Urothelium cell line (cell line): ENCODE measurements at regions not wholly inside any gene's neighbourhood (a gene's known extent, or its start where the extent isn't known, plus 50 kb on each side); places are given as distances from the start of the nearest gene placed in this dataset.
"Not testable (repeated sequence)": the region's sequence is repeated elsewhere in the genome, so short reads cannot be mapped to it uniquely, and the experiment has no call there.

Experiments used
- DNase-seq: peaks from one replicate; pipeline ENCODE4 v3.0.0; 2011; ENCODE audit warnings: low spot score, mixed read lengths
- FAIRE-seq: peaks from 2 replicates; lab custom pipeline; 2011; peaks lifted over from hg19 to GRCh38; lab: Jason Lieb, UNC

- not testable (repeated sequence) for FAIRE-seq, DNase-seq
Observed at GRCh38 chr6:114865506-114865905, 522.7 kb upstream of the HS3ST5 start.

DNA sequence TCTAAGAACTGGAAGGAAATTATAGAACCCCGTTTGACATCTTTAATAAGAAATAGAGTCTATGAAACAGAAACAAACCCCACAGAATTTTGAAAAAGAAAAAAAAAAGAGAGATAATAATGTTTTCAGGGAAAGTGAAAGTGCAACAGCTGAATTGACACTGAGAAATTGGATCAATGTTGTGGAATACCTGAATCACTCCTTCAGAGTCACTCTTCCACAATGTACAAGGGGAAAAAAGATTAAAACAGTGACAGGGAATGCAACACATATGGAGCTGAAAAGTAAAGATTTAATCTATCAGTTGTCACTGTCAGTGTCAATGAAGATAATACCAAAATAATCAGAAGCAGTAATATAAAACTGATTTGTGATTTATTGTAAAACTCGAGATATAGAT, 520.8 kb upstream of the HS3ST5 start:
- FAIRE-seq, result no peak

GRCh38 chr6:114862819-114863218, 520.0 kb upstream of the HS3ST5 start:
- DNase-seq, result peak; percentile 3
- no peak for FAIRE-seq

More for the DNA sequence above, 520.8 kb upstream of the HS3ST5 start:
- DNase-seq, result no peak

- DNase-seq (no peak), FAIRE-seq (no peak)
Observed at GRCh38 chr6:114862064-114862463, 519.2 kb upstream of the HS3ST5 start.

DNA sequence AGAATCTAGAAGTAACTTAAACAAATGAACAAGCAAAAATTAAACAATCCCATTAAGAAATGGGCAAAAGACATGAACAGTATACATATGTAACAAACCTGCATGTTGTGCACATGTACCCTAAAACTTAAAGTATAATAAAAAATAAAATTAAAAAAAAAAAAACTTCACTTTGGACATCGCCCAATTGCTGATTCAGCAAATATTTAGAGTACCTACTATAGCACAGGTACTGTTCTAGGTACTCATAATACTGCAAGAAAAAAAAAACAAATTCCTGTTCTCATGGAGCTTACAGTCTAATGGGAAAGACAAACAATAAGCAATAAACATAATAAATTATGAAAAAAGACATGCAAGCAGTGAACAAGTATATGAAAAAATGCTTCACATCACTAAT, 501.5 kb upstream of the HS3ST5 start:
- no peak for FAIRE-seq
- DNase-seq, result no peak

DNA sequence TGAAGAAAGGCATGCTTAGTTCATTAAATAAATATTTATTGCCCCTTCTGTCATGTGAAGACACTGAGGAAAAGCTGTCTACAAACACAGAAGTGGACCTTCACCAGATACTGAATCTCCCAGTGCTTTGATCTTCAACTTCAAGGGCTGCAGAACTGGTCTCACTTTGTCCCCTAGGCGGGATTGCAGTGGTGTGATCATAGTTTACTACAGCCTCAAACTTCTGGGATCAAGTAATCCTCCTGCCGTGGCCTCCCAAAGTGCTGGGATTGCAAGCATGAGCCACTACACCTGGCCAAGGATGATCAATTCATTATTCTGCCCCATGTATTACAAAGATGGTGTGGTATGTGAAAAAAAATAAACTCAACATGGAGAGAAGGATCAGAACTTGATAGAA, 496.2 kb upstream of the HS3ST5 start:
- DNase-seq (no peak), FAIRE-seq (no peak)

DNA sequence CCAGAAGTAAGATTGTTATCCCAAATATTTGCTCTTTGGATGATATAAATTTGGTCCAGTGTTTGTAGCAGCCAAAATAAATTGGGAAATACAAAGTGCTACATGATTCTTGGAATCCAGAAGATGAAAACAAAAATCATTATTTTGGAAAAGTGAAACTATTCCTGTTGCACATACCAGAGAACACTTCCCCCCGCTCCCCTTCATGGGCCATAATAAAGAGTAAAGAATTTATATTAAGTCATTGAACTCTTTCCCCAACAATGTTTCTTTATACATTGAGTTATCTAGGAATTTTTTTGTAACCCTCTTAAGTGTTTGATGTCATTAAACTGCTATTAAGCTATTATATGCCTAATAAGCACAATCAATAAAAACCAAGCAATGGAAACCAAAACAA, 490.4 kb upstream of the HS3ST5 start:
- FAIRE-seq, result no peak

DNA sequence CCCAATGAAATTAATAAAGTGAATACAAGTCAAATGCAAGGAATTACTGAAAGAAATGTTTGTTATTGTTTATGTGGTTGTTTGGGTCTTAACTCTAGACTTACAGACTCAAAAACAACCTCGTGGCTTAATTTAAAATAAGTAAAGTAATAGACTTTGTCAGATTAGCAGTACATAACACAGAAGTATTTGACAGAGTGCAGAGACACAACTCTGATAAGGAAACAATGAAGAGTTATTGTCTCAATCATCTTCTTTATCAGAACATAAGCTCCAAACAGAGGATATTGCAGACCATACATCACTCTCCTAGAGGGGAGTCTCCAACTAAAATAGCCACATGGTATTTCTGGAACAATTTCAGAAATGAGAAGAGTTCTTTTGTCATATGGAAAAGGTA, 487.7 kb upstream of the HS3ST5 start:
- FAIRE-seq, result no peak

More for the DNA sequence above, 490.4 kb upstream of the HS3ST5 start:
- DNase-seq, result no peak

DNA sequence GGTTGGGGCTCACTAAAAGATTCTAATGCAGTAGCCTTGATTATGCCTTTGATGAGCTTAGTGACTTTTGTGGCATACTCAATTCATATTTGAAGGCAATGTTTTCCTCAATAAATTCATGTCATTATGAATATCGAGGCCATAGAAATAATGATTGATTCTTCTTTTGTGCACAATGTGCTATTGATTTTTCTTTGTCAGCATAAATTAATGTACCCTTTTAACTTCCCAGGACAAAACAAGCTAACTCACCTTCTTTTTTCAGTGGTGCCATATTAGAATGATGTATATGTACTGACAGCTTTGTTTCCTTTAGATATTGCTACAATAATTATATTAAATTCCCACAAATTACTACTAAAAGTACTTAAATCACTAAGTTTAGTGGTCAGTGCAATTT, 484.3 kb upstream of the HS3ST5 start:
- FAIRE-seq (no peak), DNase-seq (no peak)

More for the DNA sequence above, 487.7 kb upstream of the HS3ST5 start:
- DNase-seq, result no peak

DNA sequence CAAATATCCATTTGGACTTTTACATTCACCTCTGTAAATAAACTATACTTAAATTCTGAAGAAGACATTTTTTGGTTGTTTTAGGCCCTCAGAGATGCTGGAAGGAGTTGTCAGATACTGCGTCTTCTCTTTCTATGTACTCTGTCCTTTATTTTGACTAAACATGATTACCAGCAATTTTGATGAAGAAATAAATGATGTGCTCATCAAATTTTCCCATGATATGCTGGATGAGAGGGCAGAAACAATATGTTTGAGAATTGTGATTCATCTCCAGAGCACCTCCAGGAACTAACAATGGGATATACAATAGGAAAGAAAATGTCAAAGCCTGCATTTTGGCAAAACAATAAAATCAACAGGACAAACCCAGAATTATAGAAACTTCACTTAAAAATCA, 481.6 kb upstream of the HS3ST5 start:
- no peak for FAIRE-seq

GRCh38 chr6:114816678-114817077, 473.9 kb upstream of the HS3ST5 start:
- DNase-seq (no peak), FAIRE-seq (no peak)

More for the DNA sequence above, 481.6 kb upstream of the HS3ST5 start:
- no peak for DNase-seq

- FAIRE-seq (no peak), DNase-seq (no peak)
Observed at GRCh38 chr6:114810468-114810867, 467.6 kb upstream of the HS3ST5 start.

- FAIRE-seq, DNase-seq: not testable (repeated sequence)
Observed at GRCh38 chr6:114805426-114805825, 462.6 kb upstream of the HS3ST5 start.

DNA sequence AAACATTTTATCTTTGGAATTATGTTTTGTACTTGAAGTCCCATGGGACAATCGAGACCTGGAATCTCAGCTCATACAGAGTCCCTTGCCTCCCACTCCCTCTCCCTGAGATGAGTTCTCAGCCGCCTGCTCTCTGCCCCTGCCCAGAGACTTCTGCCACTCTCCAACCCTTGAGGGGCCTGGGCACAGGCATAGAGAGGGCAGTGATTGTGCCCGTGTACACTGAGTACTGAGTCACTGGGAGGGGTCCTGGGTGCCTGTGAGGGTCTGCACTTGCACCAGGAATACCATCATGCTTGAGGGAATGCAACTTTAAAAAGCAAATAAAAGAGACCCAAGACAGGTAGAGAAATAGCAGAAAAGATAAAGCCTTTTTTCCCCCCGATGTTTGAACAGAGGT, 453.8 kb upstream of the HS3ST5 start:
- DNase-seq (no peak), FAIRE-seq (no peak)

- FAIRE-seq, result no peak
Observed at GRCh38 chr6:114793428-114793827, 450.6 kb upstream of the HS3ST5 start.

DNA sequence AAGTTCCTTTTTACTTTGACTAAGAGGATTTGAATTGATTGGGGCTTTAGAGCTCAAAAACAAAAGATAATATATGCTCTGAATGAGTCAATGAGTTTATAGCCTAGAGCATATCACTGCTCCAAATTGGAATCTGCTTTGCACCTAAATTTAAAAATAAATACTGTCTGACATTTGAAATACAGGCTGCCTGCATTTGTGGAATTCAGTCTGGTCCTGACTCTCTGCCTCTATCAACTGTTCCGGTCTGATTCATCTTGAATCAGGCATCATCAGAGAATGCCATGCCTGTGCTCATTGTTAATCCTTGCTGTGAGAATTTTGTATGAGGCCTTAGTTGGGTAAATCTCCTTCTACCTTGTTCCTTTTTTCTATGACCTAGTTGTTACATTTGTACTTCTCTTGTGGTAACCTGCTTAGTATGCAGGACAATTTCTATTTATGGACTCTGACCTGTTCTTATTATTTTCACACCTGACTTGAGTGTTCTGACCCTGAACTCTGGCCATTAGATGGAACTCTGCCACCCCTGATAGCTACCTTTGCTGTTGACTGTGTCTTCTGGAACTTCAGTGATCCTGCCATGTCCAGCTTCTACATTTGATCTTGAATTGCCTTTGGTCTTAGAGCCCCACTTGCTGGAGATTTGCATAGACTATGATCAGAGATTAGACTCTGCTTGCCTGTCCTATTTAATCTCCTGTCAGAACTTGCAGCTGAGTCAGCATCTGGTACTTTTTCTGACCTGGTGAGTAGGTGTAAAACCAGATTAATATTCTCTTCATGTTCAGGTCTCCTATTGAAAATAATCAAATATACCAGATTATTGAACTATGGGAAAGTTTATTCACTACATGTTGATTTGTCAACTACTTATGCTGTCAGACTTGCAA, 442.7 kb upstream of the HS3ST5 start:
- no peak for DNase-seq
- FAIRE-seq, result no peak

More at GRCh38 chr6:114793428-114793827, 450.6 kb upstream of the HS3ST5 start:
- no peak for DNase-seq

GRCh38 chr6:114783783-114784182, 441.0 kb upstream of the HS3ST5 start:
- DNase-seq, result no peak
- no peak for FAIRE-seq

GRCh38 chr6:114783083-114783482, 440.3 kb upstream of the HS3ST5 start:
- FAIRE-seq, result no peak
- DNase-seq, result peak; percentile 4

- DNase-seq, result no peak
- FAIRE-seq, result no peak
Observed at GRCh38 chr6:114764866-114765265, 422.0 kb upstream of the HS3ST5 start.

GRCh38 chr6:114762145-114762544, 419.3 kb upstream of the HS3ST5 start:
- FAIRE-seq (no peak), DNase-seq (no peak)

GRCh38 chr6:114747995-114748625, 405.3 kb upstream of the HS3ST5 start:
- DNase-seq, result no peak
- no peak for FAIRE-seq

DNA sequence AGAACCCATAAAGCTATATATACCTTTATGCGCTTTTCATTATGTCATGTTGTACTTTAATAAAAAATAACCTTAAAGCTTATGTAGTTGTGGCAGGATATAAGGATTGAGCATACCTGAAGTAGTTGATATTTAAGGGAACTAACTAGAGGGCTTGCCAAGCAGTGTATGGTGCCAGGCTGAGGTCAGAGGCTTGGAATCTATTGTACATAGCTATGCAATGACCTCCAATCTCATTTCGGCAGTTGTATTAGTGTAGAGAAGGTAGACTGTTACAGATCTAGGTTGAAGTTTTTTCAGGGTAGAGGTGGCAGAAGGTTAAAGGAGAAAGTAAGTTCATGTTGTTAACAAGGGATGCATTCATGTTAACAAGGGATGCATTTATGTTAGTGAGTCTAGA, 397.7 kb upstream of the HS3ST5 start:
- FAIRE-seq (no peak), DNase-seq (peak; percentile 24)
